Ovary (tissue), 3 donors: ENCODE measurements at regions not wholly inside any gene's neighbourhood (a gene's known extent, or its start where the extent isn't known, plus 50 kb on each side); places are given as distances from the start of the nearest gene placed in this dataset.

Experiments
- CTCF ChIP-seq, 3 donors: fragments of 450-650 bp in 2 of 3; fragments of 200-600 bp in 1 of 3; IDR thresholded peaks; one replicate each; pipeline versions ENCODE4 v1.5.1 to v1.8.0; 2016 to 2022; ENCODE audit warnings: antibody characterized with exemption in 3 of 3, mild to moderate bottlenecking in 1 of 3
- EP300 ChIP-seq: sonication (generic); formaldehyde crosslinking; IDR thresholded peaks from one replicate; pipeline ENCODE4 v1.6.1; 2017; ENCODE audit warnings: antibody characterized with exemption
- POLR2A ChIP-seq: fragments of 450-650 bp; IDR thresholded peaks from one replicate; pipeline ENCODE4 v1.6.1; 2017; ENCODE audit warnings: antibody characterized with exemption, mild to moderate bottlenecking, moderate library complexity
- donor health status: DM: no; HTN: no; CAD: no.

- TF ChIP-seq CTCF (IDR thresholded peaks at IDR 0.05) (no peak), POLR2A (no peak), EP300 (no peak)
These were observed 85.9 kb downstream of the LSMEM1 start for GRCh38 chr7:112566442-112567324.
